IMR-90 (cell line): ENCODE measurements at regions not wholly inside any gene's neighbourhood (a gene's known extent, or its start where the extent isn't known, plus 50 kb on each side); places are given as distances from the start of the nearest gene placed in this dataset.

Experiments used
- ATAC-seq: fragments of 200-7000 bp; cut with Tn5 transposase; 2 replicates; pipeline ENCODE4 v1.9.1; 2020; ENCODE audit warnings: low read depth, mild to moderate bottlenecking, moderate library complexity
- BruUV-seq: library from RNA; stranded (reverse); fragments of 400-500 nt; replicated peaks from 2 replicates; lab custom pipeline; 2021; lab: Mats Ljungman, UMichigan
- CTCF ChIA-PET: fragments of 300-600 bp; formaldehyde crosslinking; extraction: SDS; loops from one replicate; lab custom pipeline; 2021; ENCODE audit warnings: antibody characterized with exemption; lab: Yijun Ruan, JAX
- POLR2A ChIA-PET: fragments of 300-600 bp; sonication (Branson Sonifier 250); formaldehyde crosslinking; loops from one replicate; lab custom pipeline; 2022; ENCODE audit warnings: antibody characterized with exemption; ENCODE audit not compliant: unreplicated experiment; lab: Charles Lee
- DNase-seq: peaks from one replicate; pipeline ENCODE4 v3.0.0; 2013
- H2AFZ ChIP-seq: replicated peaks from 2 replicates; pipeline ENCODE3; 2013; ENCODE audit warnings: low read length, mild to moderate bottlenecking; ENCODE audit not compliant: poor library complexity
- H2AK5ac ChIP-seq: 2 replicates; pipeline ENCODE4 v1.6.1; 2013; ENCODE audit warnings: low read depth, low read length, inconsistent platforms
- H2AK9ac ChIP-seq: replicated peaks from 2 replicates; pipeline ENCODE3; 2013; ENCODE audit warnings: mild to moderate bottlenecking, low read depth, low read length, moderate library complexity; ENCODE audit not compliant: poor library complexity
- H2BK120ac ChIP-seq: 2 replicates; pipeline ENCODE4 v1.6.1; 2013; ENCODE audit warnings: low read depth, low read length, inconsistent platforms
- H2BK15ac ChIP-seq: 3 replicates; pipeline ENCODE4 v1.6.1; 2013; ENCODE audit warnings: low read depth, low read length, inconsistent platforms
- H2BK20ac ChIP-seq: 2 replicates; pipeline ENCODE4 v1.6.1; 2013; ENCODE audit warnings: low read depth, mild to moderate bottlenecking, inconsistent platforms, low read length, moderate library complexity
- H2BK5ac ChIP-seq: 2 replicates; pipeline ENCODE4 v1.6.1; 2013; ENCODE audit warnings: mild to moderate bottlenecking, low read depth, low read length, inconsistent platforms; ENCODE audit not compliant: poor library complexity, severe bottlenecking
- H3K14ac ChIP-seq: replicated peaks from 2 replicates; pipeline ENCODE4 v1.6.1; 2013; ENCODE audit warnings: low read depth, low read length, inconsistent platforms
- H3K18ac ChIP-seq: 2 replicates; pipeline ENCODE4 v1.6.1; 2013; ENCODE audit warnings: low read depth, low read length, control low read depth
- H3K23ac ChIP-seq: 2 replicates; pipeline ENCODE4 v1.6.1; 2013; ENCODE audit warnings: low read depth, low read length, inconsistent platforms
- H3K27ac ChIP-seq: 2 replicates; pipeline ENCODE4 v1.5.1; 2013; ENCODE audit warnings: mild to moderate bottlenecking, control low read depth, low read length; ENCODE audit not compliant: insufficient read depth
- H3K27me3 ChIP-seq: 2 replicates; pipeline ENCODE4 v1.6.1; 2013; ENCODE audit warnings: low read length; ENCODE audit not compliant: control insufficient read depth, insufficient read depth
- H3K36me3 ChIP-seq: 2 replicates; pipeline ENCODE4 v1.6.1; 2013; ENCODE audit warnings: low read length, mixed read lengths; ENCODE audit not compliant: control insufficient read depth, insufficient read depth
- H3K4ac ChIP-seq: 2 replicates; pipeline ENCODE4 v1.6.1; 2013; ENCODE audit warnings: low read depth, low read length, inconsistent platforms
- H3K4me1 ChIP-seq: 2 replicates; pipeline ENCODE4 v1.6.1; 2013; ENCODE audit warnings: low read length, mixed read lengths; ENCODE audit not compliant: control insufficient read depth, insufficient read depth
- H3K4me2 ChIP-seq: 2 replicates; pipeline ENCODE4 v1.6.1; 2013; ENCODE audit warnings: low read depth, mild to moderate bottlenecking, control low read depth, low read length, moderate library complexity
- H3K4me3 ChIP-seq: 2 replicates; pipeline ENCODE4 v1.5.1; 2013; ENCODE audit warnings: low read depth, mild to moderate bottlenecking, control low read depth, low read length, moderate library complexity; ENCODE audit not compliant: insufficient read depth
- H3K56ac ChIP-seq: 2 replicates; pipeline ENCODE4 v1.6.1; 2013; ENCODE audit warnings: low read length, inconsistent platforms; ENCODE audit not compliant: insufficient read depth; ENCODE audit errors: extremely low read depth
- H3K79me1 ChIP-seq, 2 experiments: 2 replicates each; pipeline ENCODE4 v1.6.1; 2013; ENCODE audit warnings: low read length in 2 of 2, inconsistent platforms in 1 of 2, low read depth in 1 of 2
- H3K9ac ChIP-seq: 2 replicates; pipeline ENCODE4 v1.6.1; 2013; ENCODE audit warnings: low read depth, low read length, control low read depth
- H3K9me1 ChIP-seq: 2 replicates; pipeline ENCODE4 v1.6.1; 2013; ENCODE audit warnings: low read length, inconsistent platforms; ENCODE audit not compliant: insufficient read depth
- H3K9me3 ChIP-seq: 2 replicates; pipeline ENCODE4 v1.6.1; 2013; ENCODE audit warnings: low read length; ENCODE audit not compliant: control insufficient read depth, insufficient read depth
- H4K20me1 ChIP-seq: 2 replicates; pipeline ENCODE4 v1.6.1; 2013; ENCODE audit warnings: low read length, inconsistent platforms; ENCODE audit not compliant: insufficient read depth
- H4K5ac ChIP-seq: 2 replicates; pipeline ENCODE4 v1.6.1; 2013; ENCODE audit warnings: mild to moderate bottlenecking, low read depth, low read length, control low read depth
- H4K8ac ChIP-seq, 2 experiments: 2 replicates each; pipeline ENCODE4 v1.6.1; 2013; ENCODE audit warnings: low read depth in 2 of 2, low read length in 2 of 2, control low read depth in 1 of 2, inconsistent platforms in 1 of 2
- H4K91ac ChIP-seq: 2 replicates; pipeline ENCODE4 v1.6.1; 2013; ENCODE audit warnings: low read depth, low read length, inconsistent platforms; ENCODE audit not compliant: insufficient read depth
- BHLHE40 ChIP-seq: fragments of 150-350 bp; IDR thresholded peaks from 2 replicates; pipeline ENCODE4 v1.6.1; 2016; ENCODE audit warnings: mild to moderate bottlenecking, low read depth, low read length
- CEBPB ChIP-seq: IDR thresholded peaks from 2 replicates; pipeline ENCODE4 v1.6.1; 2012; ENCODE audit warnings: low read depth, low read length, improper control_type of control experiment
- CHD1 ChIP-seq: IDR thresholded peaks from 2 replicates; pipeline ENCODE4 v1.6.1; 2012; ENCODE audit warnings: low read depth, low read length, improper control_type of control experiment
- CTCF ChIP-seq: conservative IDR thresholded peaks from 2 replicates; pipeline ENCODE4 v1.5.1; 2012; ENCODE audit warnings: mild to moderate bottlenecking, low read depth, low read length, improper control_type of control experiment
- ELK1 ChIP-seq: fragments of 150-350 bp; IDR thresholded peaks from 2 replicates; pipeline ENCODE4 v1.6.1; 2016; ENCODE audit warnings: low read depth, mild to moderate bottlenecking, low read length, moderate library complexity, borderline replicate concordance
- FOS ChIP-seq: fragments of 150-350 bp; IDR thresholded peaks from 2 replicates; pipeline ENCODE4 v1.6.1; 2016; ENCODE audit warnings: low read depth, low read length
- MAFK ChIP-seq: IDR thresholded peaks from 2 replicates; pipeline ENCODE4 v1.6.1; 2012; ENCODE audit warnings: low read depth, low read length, improper control_type of control experiment
- MAZ ChIP-seq: IDR thresholded peaks from 2 replicates; pipeline ENCODE4 v1.6.1; 2012; ENCODE audit warnings: low read depth, mild to moderate bottlenecking, low read length, improper control_type of control experiment, moderate library complexity, borderline replicate concordance
- NFE2L2 ChIP-seq: fragments of 150-350 bp; IDR thresholded peaks from 2 replicates; pipeline ENCODE4 v1.6.1; 2016; ENCODE audit warnings: low read depth, mild to moderate bottlenecking, low read length
- RFX5 ChIP-seq: IDR thresholded peaks from 2 replicates; pipeline ENCODE4 v1.8.0; 2012; ENCODE audit warnings: low read depth, mild to moderate bottlenecking, low read length, moderate library complexity
- USF2 ChIP-seq: fragments of 150-350 bp; IDR thresholded peaks from 2 replicates; pipeline ENCODE4 v1.6.1; 2017; ENCODE audit warnings: mild to moderate bottlenecking, antibody characterized with exemption, low read length, low read depth
- dilution Hi-C: fragments of 300-500 bp; cut with HindIII; formaldehyde crosslinking; loops from one replicate; pipeline ENCODE4 v1.14.3; 2018; ENCODE audit warnings: low sequenced_read_pairs; ENCODE audit not compliant: unreplicated experiment
- in situ Hi-C: fragments of 300-500 bp; cut with MboI; formaldehyde crosslinking; loops from 3 replicates; pipeline ENCODE4 v1.14.3; 2019; ENCODE audit warnings: low sequenced_read_pairs, inconsistent platforms, mixed read lengths
- intact Hi-C: fragments of 100-400 bp; cut with micrococcal nuclease; formaldehyde crosslinking; loops from 2 replicates; pipeline ENCODE4 v1.10.0; 2022

GRCh38 chr2:10508038-10508437, 59.9 kb upstream of the ODC1 start:
- H3K23ac ChIP-seq: no peak overlapping the region
- H3K56ac ChIP-seq: no peak overlapping the region
- intact Hi-C loops: no loop called here
- dilution Hi-C loops: no loop called here
- POLR2A ChIA-PET: no interaction called here
- H3K18ac ChIP-seq: no peak overlapping the region
- H2BK5ac ChIP-seq: no peak overlapping the region
- no peaks in the 10 kb centered on the region for H3K9me3 ChIP-seq
- H3K4me2 ChIP-seq: no peak overlapping the region
- H3K14ac ChIP-seq: no peak overlapping the region
- H3K4me3 ChIP-seq: no peak overlapping the region
- H2BK15ac ChIP-seq: no peak overlapping the region
- H2AFZ ChIP-seq: no peak overlapping the region
- H3K4me1 ChIP-seq: no peaks in the 10 kb centered on the region
- no peak overlapping the region for H3K27ac ChIP-seq
- H2BK120ac ChIP-seq: no peak overlapping the region
- H3K27me3 ChIP-seq: peaks cover 42% of the 10 kb centered on the region
- H4K8ac ChIP-seq: no peak overlapping the region
- no peak overlapping the region for H3K9ac ChIP-seq
- H3K9me1 ChIP-seq: no peaks in the 10 kb centered on the region
- H4K20me1 ChIP-seq: no peaks in the 10 kb centered on the region
- CTCF ChIA-PET: no interaction called here
- no peak overlapping the region for H2BK20ac ChIP-seq
- no peak overlapping the region for H2AK9ac ChIP-seq
- H3K4ac ChIP-seq: no peak overlapping the region
- TF ChIP-seq USF2 (no peak), CEBPB (no peak), CHD1 (no peak), RFX5 (no peak), NFE2L2 (no peak), MAFK (no peak), MAZ (no peak), ELK1 (no peak), BHLHE40 (no peak), CTCF (no peak), FOS (no peak)
- no TSS peak for BruUV-seq
- H4K91ac ChIP-seq: no peak overlapping the region
- ATAC-seq (no peak), DNase-seq (no peak)
- in situ Hi-C loops: no loop called here
- H2AK5ac ChIP-seq: no peak overlapping the region
- no peak overlapping the region for H4K5ac ChIP-seq
- no peaks in the 10 kb centered on the region for H3K79me1 ChIP-seq
- no peaks in the 10 kb centered on the region for H3K36me3 ChIP-seq
